Transverse colon (tissue), 4 donors: ENCODE measurements at regions not wholly inside any gene's neighbourhood (a gene's known extent, or its start where the extent isn't known, plus 50 kb on each side); places are given as distances from the start of the nearest gene placed in this dataset.

Experiments
- EP300 ChIP-seq: sonication (generic); formaldehyde crosslinking; IDR thresholded peaks from one replicate; pipeline ENCODE4 v1.6.1; 2017; ENCODE audit warnings: antibody characterized with exemption, low read depth
- POLR2A ChIP-seq: fragments of 450-650 bp; IDR thresholded peaks from one replicate; pipeline ENCODE4 v1.6.1; 2016; ENCODE audit warnings: antibody characterized with exemption, mild to moderate bottlenecking, moderate library complexity
- POLR2AphosphoS5 ChIP-seq, 3 donors: sonication (generic); formaldehyde crosslinking; IDR thresholded peaks; one replicate each; pipeline ENCODE4 v1.6.1; 2016; ENCODE audit warnings: antibody characterized with exemption in 3 of 3
- TF ChIP-seq, protein P1 (sequence below), 5 experiments: fragments of 200-600 bp in 3 of 5; fragments of 450-650 bp in 2 of 5; sonication (generic) in 3 of 5; IDR thresholded peaks; 1 replicate in 2 of 5; 2 replicates in 3 of 5; pipeline ENCODE4 v1.5.1; 2016 to 2017; ENCODE audit warnings: antibody characterized with exemption in 5 of 5, inconsistent platforms in 3 of 5, mild to moderate bottlenecking in 2 of 5, moderate library complexity in 1 of 5

DNA sequence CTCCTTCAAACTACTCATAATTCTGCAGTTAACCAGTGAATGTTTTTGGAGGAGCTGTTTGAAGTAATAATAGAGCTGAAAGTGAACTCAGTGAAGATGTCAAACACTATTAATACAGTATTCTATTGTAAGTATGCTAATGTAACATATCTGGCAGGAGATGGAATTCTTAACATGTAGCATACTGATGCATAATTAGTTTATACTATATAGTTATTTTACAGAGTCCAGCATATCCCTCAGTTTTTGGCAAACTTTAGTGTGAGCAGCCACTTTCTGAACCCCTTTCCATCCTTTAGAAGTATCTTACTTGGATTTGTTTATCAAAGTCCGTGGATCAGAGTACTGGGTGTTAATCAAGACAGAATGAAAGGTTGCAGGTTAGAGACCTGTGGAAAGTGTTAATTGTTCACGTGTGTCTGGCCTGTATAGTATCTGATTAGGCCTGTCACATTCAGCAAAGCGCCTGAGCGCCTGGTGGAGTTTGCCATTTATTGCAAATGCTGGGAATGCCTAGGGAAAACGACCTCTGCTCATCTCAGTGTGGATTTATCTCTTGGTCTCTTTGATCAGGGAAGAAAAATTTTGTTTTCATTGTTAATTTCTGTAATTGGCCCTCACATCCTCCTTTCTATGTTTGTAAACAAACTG lies 251.7 kb upstream of the MAD2L1 start:
- TF ChIP-seq, protein P1, sequence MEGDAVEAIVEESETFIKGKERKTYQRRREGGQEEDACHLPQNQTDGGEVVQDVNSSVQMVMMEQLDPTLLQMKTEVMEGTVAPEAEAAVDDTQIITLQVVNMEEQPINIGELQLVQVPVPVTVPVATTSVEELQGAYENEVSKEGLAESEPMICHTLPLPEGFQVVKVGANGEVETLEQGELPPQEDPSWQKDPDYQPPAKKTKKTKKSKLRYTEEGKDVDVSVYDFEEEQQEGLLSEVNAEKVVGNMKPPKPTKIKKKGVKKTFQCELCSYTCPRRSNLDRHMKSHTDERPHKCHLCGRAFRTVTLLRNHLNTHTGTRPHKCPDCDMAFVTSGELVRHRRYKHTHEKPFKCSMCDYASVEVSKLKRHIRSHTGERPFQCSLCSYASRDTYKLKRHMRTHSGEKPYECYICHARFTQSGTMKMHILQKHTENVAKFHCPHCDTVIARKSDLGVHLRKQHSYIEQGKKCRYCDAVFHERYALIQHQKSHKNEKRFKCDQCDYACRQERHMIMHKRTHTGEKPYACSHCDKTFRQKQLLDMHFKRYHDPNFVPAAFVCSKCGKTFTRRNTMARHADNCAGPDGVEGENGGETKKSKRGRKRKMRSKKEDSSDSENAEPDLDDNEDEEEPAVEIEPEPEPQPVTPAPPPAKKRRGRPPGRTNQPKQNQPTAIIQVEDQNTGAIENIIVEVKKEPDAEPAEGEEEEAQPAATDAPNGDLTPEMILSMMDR (IDR thresholded peaks at IDR 0.05) = no peak
- TF ChIP-seq POLR2A (no peak), POLR2AphosphoS5 (IDR thresholded peaks at IDR 0.05) (no peak), EP300 (no peak)
